PC-9 (cell line): ENCODE measurements at regions not wholly inside any gene's neighbourhood (a gene's known extent, or its start where the extent isn't known, plus 50 kb on each side); places are given as distances from the start of the nearest gene placed in this dataset.

Experiments used
- EZH2 ChIP-seq: fragments of 200-600 bp; sonication (generic); IDR thresholded peaks from 2 replicates; pipeline ENCODE4 v1.8.0; 2017; ENCODE audit warnings: antibody characterized with exemption, low read depth
- TF ChIP-seq, protein P1 (sequence below): fragments of 200-600 bp; sonication (generic); conservative IDR thresholded peaks from 2 replicates; pipeline ENCODE4 v1.6.1; 2017; ENCODE audit warnings: mixed run types, antibody characterized with exemption, mild to moderate bottlenecking, moderate library complexity

DNA sequence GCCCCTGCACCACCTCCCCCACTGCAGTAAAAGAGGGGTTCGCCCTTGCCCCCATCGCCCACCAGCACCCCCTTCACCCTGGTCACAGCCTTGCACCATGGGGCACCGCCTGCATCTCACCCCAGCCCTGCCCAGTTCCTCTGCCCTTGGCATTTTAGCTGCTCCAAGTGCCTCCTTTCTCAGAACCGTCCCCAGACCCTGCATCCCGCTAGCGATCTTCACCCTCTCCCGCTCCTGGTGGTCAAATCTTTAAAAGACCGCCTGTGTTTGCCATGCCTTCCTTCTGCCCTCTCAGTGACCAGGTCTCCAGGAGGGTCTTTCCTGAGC is 114.7 kb upstream of the OTOS start:
- TF ChIP-seq, protein P1, sequence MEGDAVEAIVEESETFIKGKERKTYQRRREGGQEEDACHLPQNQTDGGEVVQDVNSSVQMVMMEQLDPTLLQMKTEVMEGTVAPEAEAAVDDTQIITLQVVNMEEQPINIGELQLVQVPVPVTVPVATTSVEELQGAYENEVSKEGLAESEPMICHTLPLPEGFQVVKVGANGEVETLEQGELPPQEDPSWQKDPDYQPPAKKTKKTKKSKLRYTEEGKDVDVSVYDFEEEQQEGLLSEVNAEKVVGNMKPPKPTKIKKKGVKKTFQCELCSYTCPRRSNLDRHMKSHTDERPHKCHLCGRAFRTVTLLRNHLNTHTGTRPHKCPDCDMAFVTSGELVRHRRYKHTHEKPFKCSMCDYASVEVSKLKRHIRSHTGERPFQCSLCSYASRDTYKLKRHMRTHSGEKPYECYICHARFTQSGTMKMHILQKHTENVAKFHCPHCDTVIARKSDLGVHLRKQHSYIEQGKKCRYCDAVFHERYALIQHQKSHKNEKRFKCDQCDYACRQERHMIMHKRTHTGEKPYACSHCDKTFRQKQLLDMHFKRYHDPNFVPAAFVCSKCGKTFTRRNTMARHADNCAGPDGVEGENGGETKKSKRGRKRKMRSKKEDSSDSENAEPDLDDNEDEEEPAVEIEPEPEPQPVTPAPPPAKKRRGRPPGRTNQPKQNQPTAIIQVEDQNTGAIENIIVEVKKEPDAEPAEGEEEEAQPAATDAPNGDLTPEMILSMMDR: no peak
- TF ChIP-seq EZH2: no peak
